Stimulated activated CD4-positive, alpha-beta T cell treated with anti-CD3 and anti-CD28 coated beads, TNF-alpha, amount 100 ng/mL, for 48 hours (primary cell): ENCODE measurements at regions not wholly inside any gene's neighbourhood (a gene's known extent, or its start where the extent isn't known, plus 50 kb on each side); places are given as distances from the start of the nearest gene placed in this dataset.

Experiments
- DNase-seq, 3 donors: peaks; one replicate each; pipeline ENCODE4 v3.0.0-alpha.2; 2020; ENCODE audit warnings: low read depth in 3 of 3

- DNase-seq: no peak
Observed at GRCh38 chr14:55734731-55735130, 154.7 kb downstream of the KTN1 start.

GRCh38 chr14:55739967-55740648 is 160.1 kb downstream of the KTN1 start:
- DNase-seq: no peak

GRCh38 chr14:55740649-55740989 is 160.6 kb downstream of the KTN1 start:
- DNase-seq: no peak

- DNase-seq: no peak
Observed at GRCh38 chr14:55741240-55741639, 161.2 kb downstream of the KTN1 start.

- DNase-seq: no peak
Observed at GRCh38 chr14:55743551-55743950, 163.5 kb downstream of the KTN1 start.

GRCh38 chr14:55744321-55744720 is 164.3 kb downstream of the KTN1 start:
- no peak for DNase-seq

- no peak for DNase-seq
Observed at GRCh38 chr14:55745906-55746305, 165.9 kb downstream of the KTN1 start.

- DNase-seq: no peak
Observed at GRCh38 chr14:55746558-55746957, 166.6 kb downstream of the KTN1 start.

- DNase-seq: no peak
Observed at GRCh38 chr14:55747186-55747585, 167.2 kb downstream of the KTN1 start.

GRCh38 chr14:55749201-55749812 is 169.3 kb downstream of the KTN1 start:
- no peak for DNase-seq

GRCh38 chr14:55749946-55750345 is 169.9 kb downstream of the KTN1 start:
- no peak for DNase-seq

- no peak for DNase-seq
Observed at GRCh38 chr14:55752580-55753390, 172.8 kb downstream of the KTN1 start.

- DNase-seq: no peak
Observed at GRCh38 chr14:55754471-55754870, 174.5 kb downstream of the KTN1 start.

- DNase-seq: no peak
Observed at GRCh38 chr14:55754871-55755270, 174.9 kb downstream of the KTN1 start.

GRCh38 chr14:55756078-55756477 is 176.1 kb downstream of the KTN1 start:
- DNase-seq: no peak

GRCh38 chr14:55756557-55756956 is 176.6 kb downstream of the KTN1 start:
- DNase-seq: no peak

GRCh38 chr14:55758796-55759195 is 178.8 kb downstream of the KTN1 start:
- no peak for DNase-seq

GRCh38 chr14:55760789-55761566 is 181.0 kb downstream of the KTN1 start:
- no peak for DNase-seq

- DNase-seq: no peak
Observed at GRCh38 chr14:55761651-55762050, 181.6 kb downstream of the KTN1 start.

GRCh38 chr14:55762595-55763232 is 182.7 kb downstream of the KTN1 start:
- DNase-seq: no peak

GRCh38 chr14:55764784-55765183 is 184.8 kb downstream of the KTN1 start:
- DNase-seq: no peak

- DNase-seq: no peak
Observed at GRCh38 chr14:55766071-55766470, 186.1 kb downstream of the KTN1 start.
